ENCODE measurements at regions not wholly inside any gene's neighbourhood (a gene's known extent, or its start where the extent isn't known, plus 50 kb on each side); places are given as distances from the start of the nearest gene placed in this dataset.
"Not testable (repeated sequence)": the region's sequence is repeated elsewhere in the genome, so short reads cannot be mapped to it uniquely, and the experiment has no call there.

- FAIRE-seq, result no peak
These were observed 239.3 kb downstream of the NRIP1 start for GRCh38 chr21:14825514-14825974.

- no peak for FAIRE-seq
These were observed 240.7 kb downstream of the NRIP1 start for GRCh38 chr21:14824126-14824525.

- no peak for FAIRE-seq
These were observed 247.5 kb downstream of the NRIP1 start for GRCh38 chr21:14817311-14817710.

GRCh38 chr21:14814991-14815390 is 249.8 kb downstream of the NRIP1 start:
- no peak for FAIRE-seq

GRCh38 chr21:14814282-14814681 is 250.5 kb downstream of the NRIP1 start:
- no peak for FAIRE-seq

GRCh38 chr21:14804170-14804569 is 258.1 kb upstream of the SAMSN1 start:
- FAIRE-seq, result not testable (repeated sequence)

GRCh38 chr21:14797543-14797942 is 251.4 kb upstream of the SAMSN1 start:
- FAIRE-seq, result no peak

GRCh38 chr21:14787312-14787711 is 241.2 kb upstream of the SAMSN1 start:
- FAIRE-seq, result no peak

GRCh38 chr21:14785679-14786078 is 239.6 kb upstream of the SAMSN1 start:
- FAIRE-seq, result no peak

- FAIRE-seq, result no peak
These were observed 227.7 kb upstream of the SAMSN1 start for GRCh38 chr21:14773777-14774345.

- FAIRE-seq, result no peak
These were observed 225.5 kb upstream of the SAMSN1 start for GRCh38 chr21:14771593-14771992.

- no peak for FAIRE-seq
These were observed 221.9 kb upstream of the SAMSN1 start for GRCh38 chr21:14768042-14768441.

GRCh38 chr21:14767192-14767852 is 221.2 kb upstream of the SAMSN1 start:
- FAIRE-seq, result no peak

GRCh38 chr21:14766241-14766640 is 220.1 kb upstream of the SAMSN1 start:
- FAIRE-seq, result no peak

- no peak for FAIRE-seq
These were observed 217.6 kb upstream of the SAMSN1 start for GRCh38 chr21:14763695-14764064.

GRCh38 chr21:14762734-14763694 is 216.9 kb upstream of the SAMSN1 start:
- no peak for FAIRE-seq

- FAIRE-seq, result no peak
These were observed 216.2 kb upstream of the SAMSN1 start for GRCh38 chr21:14762327-14762726.

GRCh38 chr21:14759285-14759684 is 213.2 kb upstream of the SAMSN1 start:
- FAIRE-seq, result no peak

GRCh38 chr21:14758849-14759248 is 212.7 kb upstream of the SAMSN1 start:
- no peak for FAIRE-seq

- FAIRE-seq, result no peak
These were observed 211.6 kb upstream of the SAMSN1 start for GRCh38 chr21:14757533-14758327.

- no peak for FAIRE-seq
These were observed 209.0 kb upstream of the SAMSN1 start for GRCh38 chr21:14755086-14755485.

GRCh38 chr21:14754682-14755081 is 208.6 kb upstream of the SAMSN1 start:
- FAIRE-seq, result no peak

GRCh38 chr21:14754259-14754604 is 208.1 kb upstream of the SAMSN1 start:
- no peak for FAIRE-seq

All from TTC549 (cell line).